GM23338 (cell line): ENCODE measurements at regions not wholly inside any gene's neighbourhood (a gene's known extent, or its start where the extent isn't known, plus 50 kb on each side); places are given as distances from the start of the nearest gene placed in this dataset.

Experiments used
- EZH2 ChIP-seq: fragments of 200-600 bp; sonication (generic); IDR thresholded peaks from one replicate; pipeline ENCODE4 v1.8.0; 2017; ENCODE audit warnings: antibody characterized with exemption, mild to moderate bottlenecking, low read depth; ENCODE audit not compliant: unreplicated experiment
- EZH2phosphoT487 ChIP-seq: fragments of 200-600 bp; sonication (generic); IDR thresholded peaks from one replicate; pipeline ENCODE4 v1.8.1; 2018; ENCODE audit warnings: antibody characterized with exemption; ENCODE audit not compliant: unreplicated experiment
- JUNB ChIP-seq: IDR thresholded peaks from one replicate; pipeline ENCODE4 v1.6.1; 2016; ENCODE audit warnings: antibody characterized with exemption; ENCODE audit not compliant: unreplicated experiment
- POLR2AphosphoS5 ChIP-seq: IDR thresholded peaks from 2 replicates; pipeline ENCODE4 v1.6.1; 2016; ENCODE audit warnings: antibody characterized with exemption, low read depth
- ZNF114 ChIP-seq: fragments of 250-450 bp; sonication (Bioruptor Pico); IDR thresholded peaks from 2 replicates; pipeline ENCODE4 v1.5.0; 2020; ENCODE audit warnings: mild to moderate bottlenecking, moderate library complexity
- TF ChIP-seq, protein P1 (sequence below), 2 experiments: fragments of 200-600 bp in 1 of 2; sonication (generic) in 1 of 2; conservative IDR thresholded peaks; 2 replicates each; pipeline versions ENCODE4 v1.5.1 to v1.6.1; 2016 to 2017; ENCODE audit warnings: antibody characterized with exemption in 2 of 2, low read depth in 2 of 2, mild to moderate bottlenecking in 2 of 2, moderate library complexity in 1 of 2
- TF ChIP-seq, protein P2 (sequence below): fragments of 250-450 bp; sonication (Bioruptor Pico); IDR thresholded peaks from 2 replicates; pipeline ENCODE4 v1.5.0; 2020; ENCODE audit warnings: mild to moderate bottlenecking, moderate library complexity
- TF ChIP-seq, protein P3 (sequence below): IDR thresholded peaks from one replicate; pipeline ENCODE4 v1.6.1; 2018; ENCODE audit warnings: antibody characterized with exemption; ENCODE audit not compliant: unreplicated experiment

DNA sequence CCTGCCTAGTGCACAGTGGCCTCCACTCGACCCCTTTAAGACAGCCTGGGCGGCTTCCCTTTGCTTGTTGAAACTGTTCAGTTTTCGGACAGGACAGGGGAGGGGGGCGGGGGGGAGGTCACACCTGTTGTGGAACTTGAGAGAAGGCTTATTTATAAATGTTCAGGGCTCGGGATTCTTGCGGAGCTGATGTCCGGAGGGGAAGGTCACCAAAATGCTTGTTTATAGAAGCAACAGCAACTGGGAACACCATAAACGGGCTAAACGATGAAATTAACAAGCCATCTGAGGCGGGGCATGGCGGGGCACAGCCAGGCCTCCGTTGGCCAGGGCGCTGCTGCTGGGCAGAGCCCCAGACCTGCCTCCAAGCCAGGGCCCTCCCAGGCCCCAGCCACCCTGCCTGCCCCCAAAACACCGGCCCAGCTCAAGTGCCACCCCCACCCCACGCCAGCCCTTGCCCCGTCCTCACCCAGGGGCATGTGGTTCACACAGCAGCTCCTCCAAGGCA, 59.8 kb upstream of the CASZ1 start:
- TF ChIP-seq, protein P1, sequence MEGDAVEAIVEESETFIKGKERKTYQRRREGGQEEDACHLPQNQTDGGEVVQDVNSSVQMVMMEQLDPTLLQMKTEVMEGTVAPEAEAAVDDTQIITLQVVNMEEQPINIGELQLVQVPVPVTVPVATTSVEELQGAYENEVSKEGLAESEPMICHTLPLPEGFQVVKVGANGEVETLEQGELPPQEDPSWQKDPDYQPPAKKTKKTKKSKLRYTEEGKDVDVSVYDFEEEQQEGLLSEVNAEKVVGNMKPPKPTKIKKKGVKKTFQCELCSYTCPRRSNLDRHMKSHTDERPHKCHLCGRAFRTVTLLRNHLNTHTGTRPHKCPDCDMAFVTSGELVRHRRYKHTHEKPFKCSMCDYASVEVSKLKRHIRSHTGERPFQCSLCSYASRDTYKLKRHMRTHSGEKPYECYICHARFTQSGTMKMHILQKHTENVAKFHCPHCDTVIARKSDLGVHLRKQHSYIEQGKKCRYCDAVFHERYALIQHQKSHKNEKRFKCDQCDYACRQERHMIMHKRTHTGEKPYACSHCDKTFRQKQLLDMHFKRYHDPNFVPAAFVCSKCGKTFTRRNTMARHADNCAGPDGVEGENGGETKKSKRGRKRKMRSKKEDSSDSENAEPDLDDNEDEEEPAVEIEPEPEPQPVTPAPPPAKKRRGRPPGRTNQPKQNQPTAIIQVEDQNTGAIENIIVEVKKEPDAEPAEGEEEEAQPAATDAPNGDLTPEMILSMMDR (conservative IDR thresholded peaks at IDR 0.05; ENCODE audit: low read depth in 2 of 2), result no peak
- TF ChIP-seq POLR2AphosphoS5 (no peak), EZH2 (no peak), EZH2phosphoT487 (no peak), JUNB (no peak), ZNF114 (CRISPR knock-in tag) (no peak)
- TF ChIP-seq, protein P2, sequence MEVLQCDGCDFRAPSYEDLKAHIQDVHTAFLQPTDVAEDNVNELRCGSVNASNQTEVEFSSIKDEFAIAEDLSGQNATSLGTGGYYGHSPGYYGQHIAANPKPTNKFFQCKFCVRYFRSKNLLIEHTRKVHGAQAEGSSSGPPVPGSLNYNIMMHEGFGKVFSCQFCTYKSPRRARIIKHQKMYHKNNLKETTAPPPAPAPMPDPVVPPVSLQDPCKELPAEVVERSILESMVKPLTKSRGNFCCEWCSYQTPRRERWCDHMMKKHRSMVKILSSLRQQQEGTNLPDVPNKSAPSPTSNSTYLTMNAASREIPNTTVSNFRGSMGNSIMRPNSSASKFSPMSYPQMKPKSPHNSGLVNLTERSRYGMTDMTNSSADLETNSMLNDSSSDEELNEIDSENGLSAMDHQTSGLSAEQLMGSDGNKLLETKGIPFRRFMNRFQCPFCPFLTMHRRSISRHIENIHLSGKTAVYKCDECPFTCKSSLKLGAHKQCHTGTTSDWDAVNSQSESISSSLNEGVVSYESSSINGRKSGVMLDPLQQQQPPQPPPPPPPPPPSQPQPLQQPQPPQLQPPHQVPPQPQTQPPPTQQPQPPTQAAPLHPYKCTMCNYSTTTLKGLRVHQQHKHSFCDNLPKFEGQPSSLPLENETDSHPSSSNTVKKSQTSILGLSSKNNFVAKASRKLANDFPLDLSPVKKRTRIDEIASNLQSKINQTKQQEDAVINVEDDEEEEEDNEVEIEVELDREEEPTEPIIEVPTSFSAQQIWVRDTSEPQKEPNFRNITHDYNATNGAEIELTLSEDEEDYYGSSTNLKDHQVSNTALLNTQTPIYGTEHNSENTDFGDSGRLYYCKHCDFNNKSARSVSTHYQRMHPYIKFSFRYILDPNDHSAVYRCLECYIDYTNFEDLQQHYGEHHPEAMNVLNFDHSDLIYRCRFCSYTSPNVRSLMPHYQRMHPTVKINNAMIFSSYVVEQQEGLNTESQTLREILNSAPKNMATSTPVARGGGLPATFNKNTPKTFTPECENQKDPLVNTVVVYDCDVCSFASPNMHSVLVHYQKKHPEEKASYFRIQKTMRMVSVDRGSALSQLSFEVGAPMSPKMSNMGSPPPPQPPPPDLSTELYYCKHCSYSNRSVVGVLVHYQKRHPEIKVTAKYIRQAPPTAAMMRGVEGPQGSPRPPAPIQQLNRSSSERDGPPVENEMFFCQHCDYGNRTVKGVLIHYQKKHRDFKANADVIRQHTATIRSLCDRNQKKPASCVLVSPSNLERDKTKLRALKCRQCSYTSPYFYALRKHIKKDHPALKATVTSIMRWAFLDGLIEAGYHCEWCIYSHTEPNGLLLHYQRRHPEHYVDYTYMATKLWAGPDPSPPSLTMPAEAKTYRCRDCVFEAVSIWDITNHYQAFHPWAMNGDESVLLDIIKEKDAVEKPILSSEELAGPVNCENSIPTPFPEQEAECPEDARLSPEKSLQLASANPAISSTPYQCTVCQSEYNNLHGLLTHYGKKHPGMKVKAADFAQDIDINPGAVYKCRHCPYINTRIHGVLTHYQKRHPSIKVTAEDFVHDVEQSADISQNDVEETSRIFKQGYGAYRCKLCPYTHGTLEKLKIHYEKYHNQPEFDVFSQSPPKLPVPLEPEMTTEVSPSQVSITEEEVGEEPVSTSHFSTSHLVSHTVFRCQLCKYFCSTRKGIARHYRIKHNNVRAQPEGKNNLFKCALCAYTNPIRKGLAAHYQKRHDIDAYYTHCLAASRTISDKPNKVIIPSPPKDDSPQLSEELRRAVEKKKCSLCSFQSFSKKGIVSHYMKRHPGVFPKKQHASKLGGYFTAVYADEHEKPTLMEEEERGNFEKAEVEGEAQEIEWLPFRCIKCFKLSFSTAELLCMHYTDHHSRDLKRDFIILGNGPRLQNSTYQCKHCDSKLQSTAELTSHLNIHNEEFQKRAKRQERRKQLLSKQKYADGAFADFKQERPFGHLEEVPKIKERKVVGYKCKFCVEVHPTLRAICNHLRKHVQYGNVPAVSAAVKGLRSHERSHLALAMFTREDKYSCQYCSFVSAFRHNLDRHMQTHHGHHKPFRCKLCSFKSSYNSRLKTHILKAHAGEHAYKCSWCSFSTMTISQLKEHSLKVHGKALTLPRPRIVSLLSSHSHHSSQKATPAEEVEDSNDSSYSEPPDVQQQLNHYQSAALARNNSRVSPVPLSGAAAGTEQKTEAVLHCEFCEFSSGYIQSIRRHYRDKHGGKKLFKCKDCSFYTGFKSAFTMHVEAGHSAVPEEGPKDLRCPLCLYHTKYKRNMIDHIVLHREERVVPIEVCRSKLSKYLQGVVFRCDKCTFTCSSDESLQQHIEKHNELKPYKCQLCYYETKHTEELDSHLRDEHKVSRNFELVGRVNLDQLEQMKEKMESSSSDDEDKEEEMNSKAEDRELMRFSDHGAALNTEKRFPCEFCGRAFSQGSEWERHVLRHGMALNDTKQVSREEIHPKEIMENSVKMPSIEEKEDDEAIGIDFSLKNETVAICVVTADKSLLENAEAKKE (CRISPR knock-in tag), result no peak
- TF ChIP-seq, protein P3, sequence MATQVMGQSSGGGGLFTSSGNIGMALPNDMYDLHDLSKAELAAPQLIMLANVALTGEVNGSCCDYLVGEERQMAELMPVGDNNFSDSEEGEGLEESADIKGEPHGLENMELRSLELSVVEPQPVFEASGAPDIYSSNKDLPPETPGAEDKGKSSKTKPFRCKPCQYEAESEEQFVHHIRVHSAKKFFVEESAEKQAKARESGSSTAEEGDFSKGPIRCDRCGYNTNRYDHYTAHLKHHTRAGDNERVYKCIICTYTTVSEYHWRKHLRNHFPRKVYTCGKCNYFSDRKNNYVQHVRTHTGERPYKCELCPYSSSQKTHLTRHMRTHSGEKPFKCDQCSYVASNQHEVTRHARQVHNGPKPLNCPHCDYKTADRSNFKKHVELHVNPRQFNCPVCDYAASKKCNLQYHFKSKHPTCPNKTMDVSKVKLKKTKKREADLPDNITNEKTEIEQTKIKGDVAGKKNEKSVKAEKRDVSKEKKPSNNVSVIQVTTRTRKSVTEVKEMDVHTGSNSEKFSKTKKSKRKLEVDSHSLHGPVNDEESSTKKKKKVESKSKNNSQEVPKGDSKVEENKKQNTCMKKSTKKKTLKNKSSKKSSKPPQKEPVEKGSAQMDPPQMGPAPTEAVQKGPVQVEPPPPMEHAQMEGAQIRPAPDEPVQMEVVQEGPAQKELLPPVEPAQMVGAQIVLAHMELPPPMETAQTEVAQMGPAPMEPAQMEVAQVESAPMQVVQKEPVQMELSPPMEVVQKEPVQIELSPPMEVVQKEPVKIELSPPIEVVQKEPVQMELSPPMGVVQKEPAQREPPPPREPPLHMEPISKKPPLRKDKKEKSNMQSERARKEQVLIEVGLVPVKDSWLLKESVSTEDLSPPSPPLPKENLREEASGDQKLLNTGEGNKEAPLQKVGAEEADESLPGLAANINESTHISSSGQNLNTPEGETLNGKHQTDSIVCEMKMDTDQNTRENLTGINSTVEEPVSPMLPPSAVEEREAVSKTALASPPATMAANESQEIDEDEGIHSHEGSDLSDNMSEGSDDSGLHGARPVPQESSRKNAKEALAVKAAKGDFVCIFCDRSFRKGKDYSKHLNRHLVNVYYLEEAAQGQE, result no peak
